Mesodermal cell (in vitro differentiated cells): ENCODE measurements at regions not wholly inside any gene's neighbourhood (a gene's known extent, or its start where the extent isn't known, plus 50 kb on each side); places are given as distances from the start of the nearest gene placed in this dataset.

Source experiments
- H3K27ac ChIP-seq: 2 replicates; pipeline ENCODE4 v1.7.0; 2013; ENCODE audit warnings: mild to moderate bottlenecking, low read depth, low read length, moderate library complexity; ENCODE audit not compliant: severe bottlenecking
- H3K36me3 ChIP-seq: 2 replicates; pipeline ENCODE4 v1.7.1; 2013; ENCODE audit warnings: mild to moderate bottlenecking, low read length, moderate library complexity; ENCODE audit not compliant: control insufficient read depth, insufficient read depth
- H3K4me1 ChIP-seq: one replicate; pipeline ENCODE4 v1.7.1; 2013; ENCODE audit warnings: mild to moderate bottlenecking, low read length; ENCODE audit not compliant: insufficient read depth, control insufficient read depth, poor library complexity, severe bottlenecking
- H3K4me3 ChIP-seq: 2 replicates; pipeline ENCODE4 v1.7.0; 2013; ENCODE audit warnings: low read length, control low read depth, mild to moderate bottlenecking; ENCODE audit not compliant: insufficient read depth, poor library complexity, severe bottlenecking; ENCODE audit errors: extremely low read depth
- H3K9me3 ChIP-seq: 2 replicates; pipeline ENCODE4 v1.7.1; 2013; ENCODE audit warnings: mild to moderate bottlenecking, low read length, moderate library complexity; ENCODE audit not compliant: control insufficient read depth
- WGBS, 2 experiments: methylation state at CpG; one replicate each; pipeline ENCODE4 v1.1.5; 2013; ENCODE audit warnings: missing lambda C conversion rate in 2 of 2; ENCODE audit not compliant: insufficient coverage in 2 of 2; 5-methylcytosine and 5-hydroxymethylcytosine counted together

DNA sequence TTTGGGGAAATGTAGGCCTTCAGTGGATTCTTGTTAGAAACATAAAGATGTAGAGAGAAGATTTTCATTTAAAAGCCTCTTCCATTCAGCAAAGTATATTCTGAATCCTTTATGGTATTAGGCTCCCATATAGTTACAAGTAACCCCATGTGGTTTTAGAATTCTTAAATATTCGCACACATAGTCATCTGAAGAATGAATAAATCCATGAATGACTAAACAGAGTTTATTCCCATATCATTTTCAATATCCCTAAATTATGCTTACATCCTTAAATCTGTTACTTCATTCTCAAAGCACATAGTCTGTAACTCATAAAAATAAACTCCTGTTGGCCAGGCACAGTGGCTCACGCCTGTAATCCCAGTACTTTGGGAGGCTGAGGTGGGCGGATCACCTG is 962.1 kb downstream of the KCNJ18 start:
- no peaks in the 10 kb centered on the region for H3K36me3 ChIP-seq
- no peak overlapping the region for H3K4me3 ChIP-seq
- H3K9me3 ChIP-seq: peaks cover 37% of the 10 kb centered on the region
- H3K4me1 ChIP-seq: no peaks in the 10 kb centered on the region
- no peak overlapping the region for H3K27ac ChIP-seq
- 57 to 67% methylated on average over 1 to 3 of the region's 3 CpGs for WGBS, 2 experiments

DNA sequence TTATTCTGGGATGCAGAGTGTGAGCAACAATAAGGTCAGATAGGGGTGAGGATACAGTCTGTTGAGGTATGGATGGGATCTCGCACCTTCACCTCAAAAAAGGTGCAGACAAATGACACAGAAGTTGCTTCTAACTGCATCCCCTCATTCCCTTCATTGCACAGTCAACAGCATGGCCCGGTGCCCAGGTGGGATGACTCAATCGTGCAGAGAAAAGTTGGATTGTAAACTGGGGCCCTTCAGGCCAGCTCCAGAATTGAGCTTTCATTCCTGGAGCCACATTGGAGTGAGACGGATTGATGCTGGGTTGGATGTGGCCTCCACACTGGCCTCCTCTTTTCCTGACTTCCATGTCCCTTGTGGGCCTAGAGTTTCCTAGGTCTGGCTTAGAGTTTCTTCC is 977.4 kb downstream of the KCNJ18 start:
- no peaks in the 10 kb centered on the region for H3K36me3 ChIP-seq

DNA sequence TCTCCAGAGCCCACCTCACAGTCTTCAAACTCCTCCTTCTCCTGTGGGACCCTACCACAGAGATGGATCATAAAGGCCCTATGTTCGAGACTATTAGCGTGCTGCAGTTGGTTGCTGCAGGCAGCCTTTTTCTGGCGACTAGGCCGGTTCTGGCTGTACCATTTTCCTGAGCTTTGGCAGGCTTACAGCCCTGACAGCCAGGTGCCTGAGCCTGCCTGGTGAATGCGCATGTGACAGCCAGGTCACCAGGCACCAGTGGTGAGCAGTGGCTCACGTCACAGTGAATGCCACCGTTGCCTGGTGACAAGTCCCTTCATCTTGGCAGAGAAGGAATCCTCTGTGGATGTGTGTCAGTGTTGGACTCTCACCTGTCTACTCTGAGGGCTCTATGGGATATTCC is 978.8 kb downstream of the KCNJ18 start:
- Histone ChIP-seq H3K4me1 (no peaks in the 10 kb centered on the region), H3K9me3 (peaks cover 73% of the 10 kb centered on the region), H3K4me3 (no peak overlapping the region), H3K36me3 (no peaks in the 10 kb centered on the region), H3K27ac (no peak overlapping the region)
- WGBS, 2 experiments: 78 to 83% methylated on average over 5 to 7 of the region's 7 CpGs

More for the DNA sequence above, 977.4 kb downstream of the KCNJ18 start:
- WGBS, 2 experiments: 75% methylated on average over 3 of the region's 4 CpGs; no CpG with 5 or more reads in 1 of the 2 experiments
- peaks cover 65% of the 10 kb centered on the region for H3K9me3 ChIP-seq
- H3K4me3 ChIP-seq: no peak overlapping the region
- H3K27ac ChIP-seq: no peak overlapping the region
- no peaks in the 10 kb centered on the region for H3K4me1 ChIP-seq

DNA sequence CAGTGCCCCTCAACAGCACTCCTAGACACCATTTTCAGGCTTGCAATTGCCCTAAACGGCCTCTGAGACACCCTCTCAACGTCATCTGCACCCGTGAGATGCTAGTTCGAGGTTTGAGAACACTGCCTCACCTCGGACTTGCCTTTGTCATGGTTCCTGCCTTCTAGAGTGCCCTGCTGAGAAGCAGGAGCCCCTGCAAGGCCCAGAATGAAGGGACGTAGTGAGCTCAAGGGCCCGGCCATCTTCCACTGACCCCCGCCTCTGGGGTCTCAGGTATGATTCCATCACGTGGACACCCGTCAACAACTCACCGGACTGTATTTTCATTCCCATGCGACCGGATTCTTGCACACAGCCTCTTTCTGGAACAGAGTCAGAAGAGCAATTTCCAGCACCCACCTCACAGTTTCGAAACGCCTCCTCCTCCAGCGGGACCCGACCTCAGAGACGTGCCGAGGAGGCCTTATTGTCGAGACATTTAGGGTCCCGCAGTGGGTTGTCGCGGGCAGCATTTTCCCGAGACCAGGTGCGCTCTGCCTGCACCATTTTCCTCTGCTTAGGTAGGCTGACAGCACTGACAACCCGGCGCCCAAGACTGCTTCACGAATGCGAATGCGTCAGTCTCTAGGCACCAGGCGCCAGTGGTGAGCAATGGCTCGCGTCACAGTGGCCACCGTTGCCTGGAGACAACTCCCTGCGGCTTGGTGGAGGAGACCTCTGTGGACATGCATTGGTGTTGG is 999.9 kb downstream of the KCNJ18 start:
- H3K36me3 ChIP-seq: no peaks in the 10 kb centered on the region
- H3K27ac ChIP-seq: no peak overlapping the region
- no peak overlapping the region for H3K4me3 ChIP-seq
- H3K4me1 ChIP-seq: no peaks in the 10 kb centered on the region
- 82 to 93% methylated on average over 29 of the region's 35 CpGs for WGBS, 2 experiments
- peaks cover 80% of the 10 kb centered on the region for H3K9me3 ChIP-seq

DNA sequence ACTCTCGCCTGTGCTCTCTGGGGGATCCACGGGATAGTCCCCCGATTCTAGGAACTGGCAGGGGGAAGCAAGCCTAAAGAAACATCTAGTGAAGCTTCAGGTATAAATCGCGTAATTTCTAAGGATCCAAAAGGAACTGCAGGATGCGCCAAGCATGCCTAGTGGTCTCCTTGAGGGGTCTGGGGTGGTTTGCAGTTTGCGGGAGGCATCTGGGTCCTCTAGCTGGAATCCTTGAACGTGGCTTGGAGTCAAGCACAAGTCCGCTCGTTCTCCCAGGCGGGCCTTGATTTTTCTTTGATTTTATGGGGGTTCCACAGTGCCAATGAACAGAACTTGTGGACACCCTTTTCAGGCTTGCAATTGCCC is 1000.5 kb downstream of the KCNJ18 start:
- peaks cover 76% of the 10 kb centered on the region for H3K9me3 ChIP-seq

DNA sequence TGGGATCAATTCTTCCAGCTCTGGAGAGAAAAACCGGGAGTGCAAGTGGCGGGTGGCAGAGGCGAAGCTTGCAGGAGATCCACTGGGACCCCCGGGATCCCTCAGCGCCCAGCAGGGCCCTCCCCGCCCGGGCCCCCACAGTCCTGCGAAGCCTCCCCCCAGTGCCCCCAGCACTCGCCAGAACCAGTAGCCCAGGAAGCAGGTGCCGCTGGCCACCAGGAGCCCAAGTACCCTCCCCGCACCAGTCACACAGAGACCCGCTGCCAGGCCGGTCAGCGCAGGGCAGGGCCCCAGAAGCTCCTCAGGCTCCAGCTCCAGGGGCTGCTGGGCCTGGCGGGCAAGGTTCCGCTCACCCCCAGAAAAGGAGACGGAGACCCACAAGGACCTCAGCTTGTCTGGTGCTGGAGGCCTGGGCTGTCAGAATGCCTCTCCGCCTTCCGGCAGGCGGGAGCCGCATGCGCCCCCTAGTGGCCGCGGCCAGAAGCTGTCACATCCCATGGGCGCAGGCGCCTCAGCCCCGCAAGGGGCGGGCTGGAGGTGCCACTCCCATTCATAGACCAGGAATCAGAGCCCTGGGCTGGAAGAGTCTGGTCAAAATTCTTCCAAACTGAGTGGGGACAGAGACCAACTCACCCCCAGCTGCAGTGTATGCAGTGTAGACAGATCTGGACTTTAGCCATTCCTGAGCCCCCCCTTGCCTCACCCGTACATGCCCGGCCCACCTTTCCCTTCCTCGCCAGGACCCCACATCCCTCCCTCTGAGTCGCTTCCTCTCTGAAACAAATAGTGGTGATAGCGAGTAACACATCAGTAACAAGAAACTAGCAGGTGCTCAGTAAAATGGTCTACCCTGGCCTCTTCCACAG is 1002.3 kb downstream of the KCNJ18 start:
- Histone ChIP-seq H3K36me3 (no peaks in the 10 kb centered on the region), H3K27ac (no peak overlapping the region), H3K4me1 (no peaks in the 10 kb centered on the region), H3K9me3 (peaks cover 70% of the 10 kb centered on the region), H3K4me3 (no peak overlapping the region)
- WGBS, 2 experiments: 85 to 92% methylated on average over 26 to 27 of the region's 33 CpGs

More for the DNA sequence above, 1000.5 kb downstream of the KCNJ18 start:
- Histone ChIP-seq H3K27ac (no peak overlapping the region), H3K4me1 (no peaks in the 10 kb centered on the region), H3K4me3 (no peak overlapping the region), H3K36me3 (no peaks in the 10 kb centered on the region)
- 67 to 81% methylated on average over 3 to 11 of the region's 11 CpGs for WGBS, 2 experiments

DNA sequence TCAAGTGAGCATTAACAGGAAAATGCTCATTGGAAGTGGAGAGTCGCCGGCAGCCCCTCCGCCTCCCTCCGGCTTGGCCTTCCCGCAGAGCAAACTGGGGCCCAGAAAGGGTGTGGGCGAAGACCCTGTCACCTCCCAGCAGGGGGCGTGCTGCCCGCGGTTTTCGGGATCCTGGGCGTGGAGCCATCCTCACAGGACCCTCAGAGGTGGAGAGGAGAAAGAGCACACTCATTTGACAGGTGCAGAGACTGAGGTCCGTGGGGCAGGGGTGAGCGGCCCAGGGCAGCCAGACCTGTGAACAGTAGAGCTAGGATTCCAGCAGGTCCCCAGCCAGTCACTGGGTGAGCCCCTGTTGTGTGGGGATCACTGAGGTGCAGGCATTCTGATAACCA is 1002.9 kb downstream of the KCNJ18 start:
- 74 to 76% methylated on average over 9 to 13 of the region's 13 CpGs for WGBS, 2 experiments
- no peaks in the 10 kb centered on the region for H3K36me3 ChIP-seq
- H3K4me3 ChIP-seq: no peak overlapping the region
- H3K4me1 ChIP-seq: no peaks in the 10 kb centered on the region
- peaks cover 66% of the 10 kb centered on the region for H3K9me3 ChIP-seq
- H3K27ac ChIP-seq: no peak overlapping the region

DNA sequence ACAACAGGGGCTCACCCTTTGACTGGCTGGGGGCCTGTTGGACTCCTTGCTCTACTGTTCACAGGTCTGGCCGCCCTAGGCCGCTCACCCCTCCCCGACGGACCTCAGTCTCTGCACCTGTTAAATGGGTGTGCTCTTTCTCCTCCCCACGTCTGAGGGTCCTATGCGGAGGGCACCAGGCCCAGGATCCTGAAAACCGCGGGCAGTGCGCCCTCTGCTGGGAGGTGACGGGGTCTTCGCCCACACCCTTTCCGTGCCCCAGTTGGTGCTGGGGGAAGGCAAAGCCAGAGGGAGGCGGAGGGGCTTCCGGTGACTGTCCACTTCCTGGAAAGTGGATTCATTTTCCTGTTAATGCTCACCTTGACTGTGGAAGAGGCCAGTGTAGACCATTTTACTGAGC is 1010.9 kb downstream of the KCNJ18 start:
- H3K9me3 ChIP-seq: peaks cover 59% of the 10 kb centered on the region
- H3K27ac ChIP-seq: no peak overlapping the region
- no peaks in the 10 kb centered on the region for H3K36me3 ChIP-seq
- H3K4me3 ChIP-seq: no peak overlapping the region
- WGBS, 2 experiments: 86 to 92% methylated on average over 7 to 14 of the region's 14 CpGs
- no peaks in the 10 kb centered on the region for H3K4me1 ChIP-seq

DNA sequence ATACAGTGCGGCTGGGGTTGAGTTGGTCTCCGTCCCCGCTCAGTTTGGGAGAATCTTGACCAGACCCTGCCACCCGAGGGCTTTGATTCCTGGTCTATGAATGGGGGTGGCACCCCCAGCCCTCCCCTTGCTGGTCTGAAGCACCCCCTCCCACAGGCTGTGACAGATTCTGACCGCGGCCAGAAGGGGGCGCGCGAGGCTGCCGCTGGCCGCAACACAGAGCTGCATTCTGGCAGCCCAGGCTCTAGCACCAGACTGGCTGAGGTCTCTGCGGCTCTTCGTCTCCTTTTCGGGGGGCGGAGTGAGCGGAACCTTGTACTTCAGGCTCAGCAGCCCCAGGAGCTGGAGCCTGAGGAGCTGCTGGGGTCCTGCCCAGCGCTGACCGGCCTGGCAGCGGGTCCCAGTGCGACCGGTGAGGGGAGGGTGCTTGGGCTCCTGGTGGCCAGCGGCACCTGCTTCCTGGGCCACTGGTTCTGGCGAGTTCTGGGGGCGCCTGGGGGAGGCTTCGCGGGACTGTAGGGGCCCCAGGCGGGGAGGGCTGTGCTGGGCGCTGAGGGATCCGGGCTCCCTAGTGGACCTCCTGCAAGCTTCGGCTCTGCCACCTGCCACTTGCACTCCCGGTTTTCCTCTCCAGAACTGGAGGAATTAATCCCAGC is 1011.6 kb downstream of the KCNJ18 start:
- H3K4me3 ChIP-seq: no peak overlapping the region
- WGBS, 2 experiments: 86 to 91% methylated on average over 29 to 30 of the region's 31 CpGs
- no peak overlapping the region for H3K27ac ChIP-seq
- H3K36me3 ChIP-seq: no peaks in the 10 kb centered on the region
- H3K4me1 ChIP-seq: no peaks in the 10 kb centered on the region
- H3K9me3 ChIP-seq: peaks cover 59% of the 10 kb centered on the region

DNA sequence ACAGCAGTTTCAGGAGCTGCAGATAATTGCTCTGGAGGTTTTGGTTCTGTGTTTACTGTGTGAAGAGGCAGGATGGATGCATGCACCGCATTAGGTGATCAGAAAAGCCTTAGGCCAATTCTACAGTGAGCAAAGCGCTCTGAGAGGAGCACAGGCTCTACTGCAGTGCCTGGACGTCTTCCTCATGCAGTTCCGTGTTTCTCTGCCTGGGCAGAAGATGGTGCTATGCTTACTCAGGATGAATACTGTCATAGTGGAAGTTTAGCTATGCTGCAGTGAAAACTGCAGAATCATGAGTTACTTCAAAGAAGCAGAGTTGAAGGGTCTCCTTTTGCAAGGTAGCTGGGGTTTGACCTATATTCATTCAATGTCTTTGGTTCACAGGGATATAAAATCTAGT is 1012.4 kb downstream of the KCNJ18 start:
- 42 to 45% methylated on average over 3 to 4 of the region's 4 CpGs for WGBS, 2 experiments
- Histone ChIP-seq H3K4me1 (no peaks in the 10 kb centered on the region), H3K9me3 (peaks cover 60% of the 10 kb centered on the region), H3K36me3 (no peaks in the 10 kb centered on the region), H3K4me3 (no peak overlapping the region), H3K27ac (no peak overlapping the region)
